OCI-M1 (cell line): ENCODE measurements at regions not wholly inside any gene's neighbourhood (a gene's known extent, or its start where the extent isn't known, plus 50 kb on each side); places are given as distances from the start of the nearest gene placed in this dataset.

Experiments used
- DNase-seq: peaks from one replicate; lab custom pipeline; 2025; lab: John Stamatoyannopoulos, UW

DNA sequence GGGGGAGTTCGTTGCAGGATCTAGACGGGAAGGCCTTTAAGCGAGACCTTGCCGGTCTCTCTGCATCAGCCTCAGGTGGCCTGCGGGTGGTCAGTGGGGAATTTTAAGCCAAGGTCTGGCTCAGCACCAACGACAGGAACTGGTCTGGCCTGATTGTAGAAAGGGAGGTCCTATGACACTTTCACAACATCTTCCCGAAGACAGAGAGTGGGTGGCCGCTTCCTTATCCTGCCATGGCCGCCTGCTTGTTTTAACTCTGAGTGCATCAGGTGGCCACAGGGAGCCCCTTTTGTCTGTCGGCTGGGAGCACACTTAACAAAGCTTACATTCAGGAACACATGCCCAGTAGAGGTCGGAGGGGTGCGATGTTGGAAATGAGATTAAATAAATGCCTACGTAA is 363.7 kb upstream of the MYT1L start:
- no peak for DNase-seq

- no peak for DNase-seq
Observed at GRCh38 chr2:2692599-2693389, 361.7 kb upstream of the MYT1L start.

DNA sequence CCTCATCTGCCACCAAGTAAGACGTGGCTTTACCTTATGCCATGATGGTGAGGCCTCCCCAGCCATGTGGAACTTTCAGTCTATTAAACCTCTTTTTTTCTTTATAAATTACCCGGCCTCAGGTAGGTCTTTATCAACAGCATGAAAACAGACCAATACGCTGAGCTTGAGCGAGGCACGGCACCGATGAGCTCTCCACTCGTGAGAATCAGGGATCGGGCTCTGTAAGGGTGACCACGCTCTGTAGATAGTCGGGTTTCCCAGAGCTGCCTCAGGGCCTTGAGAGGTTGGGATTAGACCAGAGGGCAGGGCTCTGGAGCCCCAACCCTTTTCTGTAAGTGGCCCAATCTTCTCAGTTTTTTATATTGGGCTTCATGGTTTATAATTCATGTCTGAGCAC is 360.3 kb upstream of the MYT1L start:
- DNase-seq, result no peak

DNA sequence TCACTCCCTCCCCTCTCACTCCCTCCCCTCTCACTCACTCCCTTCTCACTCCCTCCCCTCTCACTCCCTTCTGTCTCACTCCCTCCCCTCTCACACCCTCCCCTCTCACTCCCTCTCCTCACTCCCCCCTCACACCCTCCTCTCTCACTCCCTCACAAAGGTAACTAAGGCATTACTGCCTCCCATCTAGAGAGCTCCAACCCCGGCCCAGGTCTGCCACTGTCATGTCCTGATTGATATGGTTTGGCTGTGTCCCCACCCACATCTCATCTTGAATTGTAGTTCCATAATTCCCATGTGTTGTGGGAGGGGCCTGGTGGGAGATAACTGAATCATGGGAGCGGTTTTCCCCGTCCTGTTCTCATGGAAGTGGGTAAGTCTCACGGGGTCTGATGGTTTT is 359.9 kb upstream of the MYT1L start:
- DNase-seq, result no peak

DNA sequence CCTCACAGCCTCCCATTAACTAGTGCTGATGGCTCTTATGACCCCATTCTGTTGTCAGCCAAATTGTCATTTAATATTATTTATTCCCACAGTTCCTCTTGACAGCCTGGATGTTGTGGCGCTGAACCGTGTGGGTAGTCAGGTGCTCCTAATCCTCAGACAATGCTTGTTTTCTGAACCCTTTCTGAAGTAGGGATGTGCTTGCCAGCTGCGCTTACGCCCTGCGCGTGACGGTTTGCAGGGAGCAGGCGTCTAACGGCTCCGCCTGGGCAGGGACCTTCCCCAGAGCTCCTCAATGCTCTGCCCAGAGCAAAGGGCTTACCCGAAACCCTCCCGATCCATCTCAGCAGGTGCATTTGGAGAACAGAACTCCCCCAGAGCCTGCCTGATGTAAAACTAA is 358.2 kb upstream of the MYT1L start:
- DNase-seq, result no peak

GRCh38 chr2:2688254-2688653 is 357.2 kb upstream of the MYT1L start:
- DNase-seq, result no peak

DNA sequence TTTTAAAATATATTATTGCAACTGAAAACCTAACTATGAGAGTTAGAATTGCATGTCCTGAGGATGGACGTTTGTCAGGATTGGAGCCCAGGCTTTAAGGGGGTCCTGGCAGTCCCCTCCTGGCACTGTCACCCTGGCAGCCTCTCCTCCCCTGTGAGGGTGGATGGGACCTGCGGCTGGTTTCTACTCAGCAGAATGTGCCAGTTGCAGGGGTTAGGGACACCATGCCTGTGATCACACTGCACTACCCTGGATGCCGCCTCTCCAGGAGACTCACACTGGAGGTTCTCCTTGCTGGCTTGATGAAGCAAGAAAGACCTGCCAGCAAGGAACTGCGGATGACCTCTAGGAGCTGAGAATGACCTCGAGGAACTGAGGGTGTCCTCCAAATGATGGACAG is 356.7 kb upstream of the MYT1L start:
- DNase-seq, result no peak

DNA sequence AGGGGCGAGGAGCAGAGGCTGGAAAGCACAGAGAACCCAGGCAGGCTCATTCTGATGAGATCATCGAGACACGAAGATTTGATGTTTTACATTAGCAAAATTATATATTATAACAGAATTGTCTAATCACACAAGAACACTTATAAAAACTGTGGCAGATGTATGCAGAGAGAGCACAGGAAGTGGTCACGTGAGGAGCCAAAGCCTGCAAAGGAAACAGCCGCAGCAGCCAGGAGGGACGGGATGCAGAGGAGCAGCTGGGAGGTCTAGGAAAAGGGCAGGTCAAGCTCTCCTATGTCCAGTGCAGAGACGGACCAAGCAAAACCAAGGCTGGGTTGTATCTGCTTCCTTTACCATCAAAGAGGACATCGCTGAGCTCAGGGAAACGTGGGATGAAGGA is 355.1 kb upstream of the MYT1L start:
- DNase-seq, result no peak

DNA sequence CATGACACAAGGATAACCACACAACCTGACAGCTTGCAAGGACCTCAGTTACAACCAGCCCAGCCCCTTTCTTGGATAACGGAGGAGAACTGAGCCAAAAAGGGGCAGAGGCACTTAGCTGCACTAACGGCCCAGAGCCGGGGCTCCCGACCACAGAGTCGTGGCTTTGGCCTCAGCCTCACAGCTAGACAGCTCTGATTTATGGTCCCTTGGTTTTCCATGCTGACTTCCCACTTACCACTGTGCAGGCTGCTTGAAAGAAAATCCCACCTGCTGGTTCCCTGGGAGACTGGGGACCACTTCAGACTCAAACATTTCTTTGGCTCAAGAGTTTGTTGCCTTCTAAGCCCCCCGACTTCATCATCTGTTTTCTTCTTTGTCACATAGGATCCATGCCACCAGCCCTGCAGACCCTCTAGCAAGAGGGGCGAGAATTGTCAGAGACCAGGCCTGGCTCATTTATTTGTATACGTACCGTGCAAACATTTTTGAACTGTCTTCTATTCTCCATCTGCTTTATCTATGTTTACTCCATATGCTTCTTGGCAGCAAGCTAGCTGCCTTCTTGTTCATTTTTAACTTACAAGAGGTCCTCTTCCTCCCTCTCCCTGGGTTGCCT is 352.6 kb upstream of the MYT1L start:
- DNase-seq, result no peak

DNA sequence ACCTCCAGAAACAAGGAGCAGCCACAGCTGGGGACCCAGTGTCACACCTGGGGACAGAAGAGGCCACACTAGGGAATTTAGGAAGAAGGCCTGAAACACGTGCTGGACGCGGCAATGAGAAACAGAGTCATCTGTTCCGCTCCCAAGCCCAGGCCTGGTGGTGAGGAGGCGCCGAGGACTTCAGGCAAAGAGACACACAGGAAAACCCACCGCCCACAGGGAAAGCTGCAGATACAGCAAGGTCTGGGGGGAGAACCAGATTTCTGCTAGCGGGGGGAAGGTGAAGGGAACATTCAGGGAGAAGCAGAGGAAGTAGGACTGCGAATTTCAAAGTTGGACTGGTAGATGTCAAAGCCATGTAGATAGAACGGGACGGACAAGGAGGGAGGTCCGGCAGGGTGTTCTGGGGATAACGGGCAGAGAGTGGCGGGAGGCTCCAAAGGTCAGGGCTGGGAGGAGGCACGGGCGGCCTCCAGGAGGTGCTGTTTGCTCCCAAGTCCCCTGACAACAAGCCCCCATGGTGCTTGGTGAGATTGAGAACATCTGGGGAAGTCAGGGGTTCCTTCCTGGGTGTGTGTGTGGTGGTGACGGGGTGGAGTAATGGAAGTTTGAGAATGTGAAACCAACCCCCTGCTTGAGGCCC is 351.7 kb upstream of the MYT1L start:
- DNase-seq, result no peak

- DNase-seq, result no peak
Observed at GRCh38 chr2:2681711-2682251, 350.7 kb upstream of the MYT1L start.

DNA sequence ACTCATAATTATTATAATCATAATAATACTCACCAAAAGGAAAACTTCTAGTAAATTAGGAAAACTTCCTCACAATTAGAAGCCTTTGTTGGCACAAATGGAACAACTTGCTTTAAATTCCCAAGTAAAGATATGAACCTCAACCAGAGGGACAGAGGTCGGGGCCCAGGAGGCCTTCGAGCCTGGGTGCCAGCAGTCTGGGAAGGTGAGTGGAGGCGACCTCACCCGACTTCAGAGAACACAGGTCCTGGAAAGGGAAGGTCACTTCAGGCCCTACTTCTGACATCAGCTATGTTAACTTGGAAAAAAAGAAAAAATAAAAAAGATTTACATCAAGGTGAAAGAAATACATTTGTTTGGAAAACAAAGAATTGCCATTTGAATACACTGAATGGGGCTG is 350.0 kb upstream of the MYT1L start:
- DNase-seq, result no peak

DNA sequence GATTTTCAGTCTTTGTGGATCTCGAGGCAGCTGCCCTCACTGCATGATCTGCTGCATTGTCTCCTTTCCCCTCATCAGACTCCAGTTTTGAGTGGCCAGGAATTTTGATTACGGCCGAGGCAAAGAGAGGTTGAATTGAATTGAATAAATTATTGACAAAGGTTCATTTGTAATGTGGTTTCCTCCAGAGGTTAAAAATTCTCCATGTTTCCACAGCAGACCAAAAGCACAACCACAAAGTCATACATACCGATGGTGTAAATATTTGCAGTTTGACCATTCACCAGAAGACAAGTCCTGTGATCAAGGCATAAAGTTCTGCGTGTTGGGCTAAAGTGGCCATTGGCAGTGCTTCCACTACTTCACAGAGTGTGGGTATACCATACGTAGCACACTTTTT is 343.8 kb upstream of the MYT1L start:
- DNase-seq, result no peak

GRCh38 chr2:2673406-2673805 is 342.3 kb upstream of the MYT1L start:
- no peak for DNase-seq

- no peak for DNase-seq
Observed at GRCh38 chr2:2672249-2672648, 341.2 kb upstream of the MYT1L start.

DNA sequence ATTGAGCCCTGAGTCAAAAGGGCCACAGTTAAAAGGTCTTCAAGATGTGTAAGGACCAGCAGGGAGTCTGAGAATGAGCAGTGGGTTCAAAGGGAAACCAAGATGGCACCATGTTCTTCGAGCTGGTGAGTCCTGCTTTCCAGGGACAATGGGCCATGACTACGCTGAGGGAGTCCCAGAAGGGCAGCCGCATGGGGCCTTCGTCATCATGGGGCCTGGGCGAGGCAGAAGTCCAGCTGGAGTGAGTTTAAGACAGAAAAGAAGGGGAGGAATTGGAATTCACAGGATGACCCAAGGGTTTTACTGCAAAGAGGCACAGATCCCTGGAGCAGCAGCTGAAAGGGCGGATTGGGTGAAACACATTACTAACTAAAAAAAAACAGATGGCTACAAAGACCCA is 340.8 kb upstream of the MYT1L start:
- DNase-seq, result no peak

DNA sequence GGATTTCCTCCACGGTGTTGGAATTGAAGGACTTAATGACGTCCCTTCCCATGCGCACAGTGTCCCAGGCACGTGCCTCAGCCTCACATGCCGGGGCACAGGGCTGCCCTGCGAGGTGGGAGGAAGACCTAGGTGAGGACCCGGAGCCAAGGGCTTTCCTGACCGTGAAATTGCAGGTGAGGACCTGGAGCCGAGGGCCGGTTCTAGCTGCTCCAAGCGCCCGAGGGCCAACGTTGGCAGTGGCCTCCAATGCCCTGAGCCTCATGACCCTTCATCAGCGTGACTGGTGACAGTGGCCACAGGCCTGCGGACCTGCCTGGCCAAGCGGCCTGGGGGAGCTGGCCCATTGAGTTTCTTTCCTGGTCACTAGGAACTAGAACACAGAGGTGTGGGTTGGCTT is 338.2 kb upstream of the MYT1L start:
- no peak for DNase-seq

DNA sequence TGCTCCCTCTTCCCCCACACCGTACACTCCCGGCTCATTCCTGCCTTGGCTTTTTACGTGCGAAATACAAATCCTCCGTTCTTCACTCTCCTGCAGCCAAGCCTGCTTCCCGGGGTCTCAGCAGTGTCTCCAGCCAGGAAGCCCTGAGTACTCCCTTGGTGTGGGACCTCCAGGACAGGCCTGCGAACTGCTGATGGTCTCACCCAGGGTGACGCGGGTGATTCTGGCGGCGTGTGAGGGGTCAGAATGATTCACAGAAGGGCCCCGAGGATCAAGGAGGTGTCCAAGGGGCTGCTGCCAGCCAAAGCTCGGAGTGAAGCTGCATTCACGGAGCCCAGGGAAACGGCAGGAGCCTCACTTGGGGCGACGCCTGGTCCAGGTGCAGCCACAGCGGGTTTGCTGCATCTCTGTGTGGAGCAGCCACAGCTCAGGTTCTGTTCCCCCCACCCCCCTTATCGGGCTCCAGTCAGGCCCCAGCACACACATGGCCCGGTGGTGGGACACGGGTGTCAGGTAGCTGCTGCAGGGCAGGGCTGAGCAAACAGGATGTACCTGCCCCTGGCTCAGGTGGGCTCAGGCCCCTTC is 337.7 kb upstream of the MYT1L start:
- no peak for DNase-seq

DNA sequence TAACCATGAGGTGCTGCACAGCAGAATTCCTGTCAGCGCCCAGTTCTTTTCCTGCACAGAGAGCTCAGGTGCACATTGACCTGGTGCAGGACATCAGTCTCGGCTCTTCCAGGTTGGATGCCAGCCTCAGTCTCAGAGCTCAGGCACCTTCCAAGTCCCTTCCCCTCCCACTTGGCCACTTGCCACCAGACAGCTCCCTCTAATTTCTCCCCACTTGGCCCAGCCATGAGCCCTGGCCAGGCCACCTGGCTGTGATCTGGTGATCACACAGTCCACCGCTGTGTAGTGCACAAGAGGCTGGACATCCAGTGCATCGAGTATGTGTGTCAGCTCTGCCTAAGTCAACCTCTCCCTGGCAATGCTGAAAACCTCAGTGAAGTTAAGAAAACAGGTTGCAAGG is 336.6 kb upstream of the MYT1L start:
- DNase-seq, result no peak

GRCh38 chr2:2665834-2666133 is 334.7 kb upstream of the MYT1L start:
- DNase-seq, result no peak

DNA sequence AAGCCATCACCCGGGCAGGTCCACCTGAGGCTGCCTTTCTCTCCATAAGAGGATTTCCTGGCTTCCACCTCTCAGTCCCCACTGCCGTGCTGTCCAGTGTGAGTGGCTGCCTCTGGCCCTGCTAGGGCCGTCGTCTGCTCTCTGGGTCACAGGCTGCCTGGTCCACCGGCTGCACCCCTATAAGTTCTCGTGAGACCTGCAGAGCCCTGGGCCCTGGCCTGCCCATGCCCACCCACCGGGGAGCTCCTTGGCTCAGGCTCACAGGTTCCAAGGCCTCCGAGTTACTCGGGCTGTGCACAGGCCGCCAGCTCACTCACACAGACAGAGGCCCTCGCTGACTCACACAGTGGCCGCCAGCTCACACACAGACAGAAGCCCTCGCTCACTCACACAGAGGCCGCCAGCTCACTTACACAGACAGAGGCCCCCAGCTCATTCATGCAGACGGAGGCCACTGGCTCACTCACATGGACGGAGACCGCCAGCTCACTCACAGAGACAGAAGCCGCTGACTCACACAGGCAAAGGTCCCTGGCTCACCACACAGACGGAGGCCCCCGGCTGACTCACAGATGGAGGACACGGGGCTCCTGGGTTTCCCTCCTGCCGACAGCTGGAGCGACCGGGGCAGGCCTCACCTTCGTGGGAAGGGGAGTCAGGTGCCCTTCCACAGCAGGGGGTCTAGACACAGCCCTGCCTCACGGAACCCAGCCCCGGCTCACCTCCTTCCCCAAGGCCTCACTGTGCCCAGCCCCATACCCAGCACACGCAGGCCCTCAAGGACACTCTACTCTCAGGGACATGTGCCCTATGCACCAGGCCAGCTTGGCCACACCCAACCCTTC is 334.1 kb upstream of the MYT1L start:
- DNase-seq, result no peak

GRCh38 chr2:2663401-2664036 is 332.4 kb upstream of the MYT1L start:
- DNase-seq, result no peak
